OCI-LY1 (cell line): ENCODE measurements at regions not wholly inside any gene's neighbourhood (a gene's known extent, or its start where the extent isn't known, plus 50 kb on each side); places are given as distances from the start of the nearest gene placed in this dataset.

ENCODE experiments used
- CTCF ChIP-seq: fragments of 200-600 bp; sonication (generic), shearing (Covaris generic); IDR thresholded peaks from 2 replicates; pipeline ENCODE4 v1.5.1; 2017; ENCODE audit warnings: mild to moderate bottlenecking, antibody characterized with exemption, low read length, moderate library complexity, mixed read lengths
- EZH2 ChIP-seq: fragments of 200-600 bp; sonication (generic), shearing (Covaris generic); IDR thresholded peaks from 2 replicates; pipeline ENCODE4 v1.8.0; 2017; ENCODE audit warnings: borderline replicate concordance, mixed run types, mild to moderate bottlenecking, antibody characterized with exemption, low read length, moderate library complexity, mixed read lengths

DNA sequence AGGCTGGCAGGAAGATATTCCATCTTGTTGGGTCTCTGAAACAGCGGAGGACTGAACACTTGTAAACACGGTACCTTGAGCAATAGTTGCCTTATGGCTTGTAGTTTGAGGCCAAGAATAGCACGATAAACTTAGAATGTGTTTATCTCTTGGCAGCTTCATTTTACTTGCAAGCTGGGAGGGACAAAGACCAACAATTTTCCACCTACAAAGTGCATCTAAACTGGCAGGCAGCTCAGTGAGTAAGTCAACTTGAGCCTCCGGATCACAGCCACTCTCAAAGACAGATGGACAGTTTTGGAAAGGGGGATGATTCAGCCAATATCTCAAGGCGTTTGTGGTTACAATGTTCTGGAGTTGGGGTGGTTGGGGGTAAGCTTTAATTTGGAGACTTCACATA, 652.6 kb downstream of the CETN3 start:
- TF ChIP-seq CTCF, result no peak
- no peak for TF ChIP-seq EZH2
